ENCODE measurements at regions not wholly inside any gene's neighbourhood (a gene's known extent, or its start where the extent isn't known, plus 50 kb on each side); places are given as distances from the start of the nearest gene placed in this dataset.

GRCh38 chr5:96084874-96085506, 123.3 kb upstream of the ELL2 start:
- no peak overlapping the region for H3K4me3 Mint-ChIP-seq
- no peaks in the 10 kb centered on the region for H3K36me3 Mint-ChIP-seq (ENCODE audit: low read depth)
- H3K4me1 Mint-ChIP-seq (ENCODE audit: low read depth), result peaks cover 40% of the 10 kb centered on the region
- H3K27ac Mint-ChIP-seq, result no peak overlapping the region
- H3K27me3 Mint-ChIP-seq, result peaks cover 15% of the 10 kb centered on the region
- DNase-seq, result no peak
- no peaks in the 10 kb centered on the region for H3K9me3 Mint-ChIP-seq

GRCh38 chr5:96083361-96083881, 121.8 kb upstream of the ELL2 start:
- H3K36me3 Mint-ChIP-seq (ENCODE audit: low read depth), result no peaks in the 10 kb centered on the region
- H3K9me3 Mint-ChIP-seq, result no peaks in the 10 kb centered on the region
- peaks cover 51% of the 10 kb centered on the region for H3K4me1 Mint-ChIP-seq (ENCODE audit: low read depth)
- peaks cover 15% of the 10 kb centered on the region for H3K27me3 Mint-ChIP-seq
- peak overlapping the region; percentile 84 for H3K27ac Mint-ChIP-seq
- no peak for DNase-seq
- H3K4me3 Mint-ChIP-seq, result no peak overlapping the region

- Mint-ChIP-seq H3K27ac (peak overlapping the region; percentile 62), H3K9me3 (no peaks in the 10 kb centered on the region), H3K36me3 (ENCODE audit: low read depth) (no peaks in the 10 kb centered on the region), H3K4me1 (ENCODE audit: low read depth) (peaks cover 62% of the 10 kb centered on the region), H3K4me3 (no peak overlapping the region), H3K27me3 (peaks cover 14% of the 10 kb centered on the region)
- DNase-seq, result no peak
Observed at GRCh38 chr5:96081276-96081858, 119.7 kb upstream of the ELL2 start.

GRCh38 chr5:96080557-96080956, 118.9 kb upstream of the ELL2 start:
- H3K4me3 Mint-ChIP-seq, result no peak overlapping the region
- peak overlapping the region; percentile 62 for H3K27ac Mint-ChIP-seq
- no peaks in the 10 kb centered on the region for H3K36me3 Mint-ChIP-seq (ENCODE audit: low read depth)
- H3K27me3 Mint-ChIP-seq, result peaks cover 14% of the 10 kb centered on the region
- no peaks in the 10 kb centered on the region for H3K9me3 Mint-ChIP-seq
- peaks cover 64% of the 10 kb centered on the region for H3K4me1 Mint-ChIP-seq (ENCODE audit: low read depth)
- DNase-seq, result no peak

- Mint-ChIP-seq H3K4me3 (no peak overlapping the region), H3K4me1 (ENCODE audit: low read depth) (peaks cover 65% of the 10 kb centered on the region), H3K9me3 (no peaks in the 10 kb centered on the region), H3K36me3 (ENCODE audit: low read depth) (no peaks in the 10 kb centered on the region), H3K27me3 (peaks cover 14% of the 10 kb centered on the region), H3K27ac (peak overlapping the region; percentile 62)
- no peak for DNase-seq
Observed at GRCh38 chr5:96079962-96080361, 118.3 kb upstream of the ELL2 start.

GRCh38 chr5:96079075-96079474, 117.4 kb upstream of the ELL2 start:
- peaks cover 64% of the 10 kb centered on the region for H3K4me1 Mint-ChIP-seq (ENCODE audit: low read depth)
- peak overlapping the region; percentile 6 for H3K4me3 Mint-ChIP-seq
- DNase-seq, result no peak
- H3K9me3 Mint-ChIP-seq, result no peaks in the 10 kb centered on the region
- peaks cover 7% of the 10 kb centered on the region for H3K27me3 Mint-ChIP-seq
- H3K27ac Mint-ChIP-seq, result peak overlapping the region; percentile 93
- H3K36me3 Mint-ChIP-seq (ENCODE audit: low read depth), result no peaks in the 10 kb centered on the region

- H3K36me3 Mint-ChIP-seq (ENCODE audit: low read depth), result no peaks in the 10 kb centered on the region
- H3K27ac Mint-ChIP-seq, result no peak overlapping the region
- H3K4me1 Mint-ChIP-seq (ENCODE audit: low read depth), result peaks cover 57% of the 10 kb centered on the region
- no peak for DNase-seq
- H3K9me3 Mint-ChIP-seq, result no peaks in the 10 kb centered on the region
- peaks cover 2% of the 10 kb centered on the region for H3K27me3 Mint-ChIP-seq
- no peak overlapping the region for H3K4me3 Mint-ChIP-seq
Observed at GRCh38 chr5:96076451-96076850, 114.8 kb upstream of the ELL2 start.

- H3K36me3 Mint-ChIP-seq (ENCODE audit: low read depth), result no peaks in the 10 kb centered on the region
- DNase-seq, result no peak
- H3K27me3 Mint-ChIP-seq, result peaks cover 2% of the 10 kb centered on the region
- no peaks in the 10 kb centered on the region for H3K9me3 Mint-ChIP-seq
- no peak overlapping the region for H3K4me3 Mint-ChIP-seq
- H3K27ac Mint-ChIP-seq, result no peak overlapping the region
- H3K4me1 Mint-ChIP-seq (ENCODE audit: low read depth), result peaks cover 56% of the 10 kb centered on the region
Observed at GRCh38 chr5:96075579-96076289, 114.1 kb upstream of the ELL2 start.

GRCh38 chr5:96074870-96075269, 113.2 kb upstream of the ELL2 start:
- Mint-ChIP-seq H3K4me3 (no peak overlapping the region), H3K27ac (no peak overlapping the region), H3K36me3 (ENCODE audit: low read depth) (no peaks in the 10 kb centered on the region), H3K27me3 (peaks cover 2% of the 10 kb centered on the region), H3K4me1 (ENCODE audit: low read depth) (peaks cover 55% of the 10 kb centered on the region), H3K9me3 (no peaks in the 10 kb centered on the region)
- DNase-seq, result no peak

GRCh38 chr5:96074460-96074859, 112.8 kb upstream of the ELL2 start:
- peaks cover 54% of the 10 kb centered on the region for H3K4me1 Mint-ChIP-seq (ENCODE audit: low read depth)
- no peaks in the 10 kb centered on the region for H3K9me3 Mint-ChIP-seq

GRCh38 chr5:96072791-96073165, 111.1 kb upstream of the ELL2 start:
- Mint-ChIP-seq H3K27ac (no peak overlapping the region), H3K4me1 (ENCODE audit: low read depth) (peaks cover 43% of the 10 kb centered on the region), H3K27me3 (peaks cover 2% of the 10 kb centered on the region), H3K36me3 (ENCODE audit: low read depth) (no peaks in the 10 kb centered on the region), H3K4me3 (no peak overlapping the region), H3K9me3 (no peaks in the 10 kb centered on the region)
- no peak for DNase-seq

More at GRCh38 chr5:96074460-96074859, 112.8 kb upstream of the ELL2 start:
- H3K4me3 Mint-ChIP-seq, result no peak overlapping the region
- H3K36me3 Mint-ChIP-seq (ENCODE audit: low read depth), result no peaks in the 10 kb centered on the region
- H3K27ac Mint-ChIP-seq, result no peak overlapping the region
- DNase-seq, result no peak
- peaks cover 2% of the 10 kb centered on the region for H3K27me3 Mint-ChIP-seq

- Mint-ChIP-seq H3K4me3 (no peak overlapping the region), H3K27ac (no peak overlapping the region), H3K36me3 (ENCODE audit: low read depth) (no peaks in the 10 kb centered on the region)
Observed at GRCh38 chr5:96072138-96072790, 110.6 kb upstream of the ELL2 start.

GRCh38 chr5:96070622-96071225, 109.1 kb upstream of the ELL2 start:
- DNase-seq, result no peak
- no peak overlapping the region for H3K4me3 Mint-ChIP-seq
- H3K4me1 Mint-ChIP-seq (ENCODE audit: low read depth), result peaks cover 56% of the 10 kb centered on the region
- no peaks in the 10 kb centered on the region for H3K36me3 Mint-ChIP-seq (ENCODE audit: low read depth)
- no peaks in the 10 kb centered on the region for H3K27me3 Mint-ChIP-seq
- no peak overlapping the region for H3K27ac Mint-ChIP-seq
- H3K9me3 Mint-ChIP-seq, result no peaks in the 10 kb centered on the region

More at GRCh38 chr5:96072138-96072790, 110.6 kb upstream of the ELL2 start:
- Mint-ChIP-seq H3K4me1 (ENCODE audit: low read depth) (peaks cover 44% of the 10 kb centered on the region), H3K9me3 (no peaks in the 10 kb centered on the region), H3K27me3 (no peaks in the 10 kb centered on the region)
- no peak for DNase-seq

- no peaks in the 10 kb centered on the region for H3K9me3 Mint-ChIP-seq
- no peak overlapping the region for H3K4me3 Mint-ChIP-seq
- peaks cover 70% of the 10 kb centered on the region for H3K4me1 Mint-ChIP-seq (ENCODE audit: low read depth)
- no peaks in the 10 kb centered on the region for H3K36me3 Mint-ChIP-seq (ENCODE audit: low read depth)
- no peak for DNase-seq
- H3K27me3 Mint-ChIP-seq, result no peaks in the 10 kb centered on the region
- H3K27ac Mint-ChIP-seq, result peak overlapping the region; percentile 82
Observed at GRCh38 chr5:96067894-96068614, 106.4 kb upstream of the ELL2 start.

All from activated T-cell treated with anti-CD3 and anti-CD28 coated beads, Interleukin-2, amount 50 U/mL, for 24 hours (primary cell).